HG02870 (cell line): ENCODE measurements at regions not wholly inside any gene's neighbourhood (a gene's known extent, or its start where the extent isn't known, plus 50 kb on each side); places are given as distances from the start of the nearest gene placed in this dataset.
"Not testable (repeated sequence)": the region's sequence is repeated elsewhere in the genome, so short reads cannot be mapped to it uniquely, and the experiment has no call there.

Source experiments
- ATAC-seq: cut with Tn5 transposase; IDR thresholded peaks from one replicate; pipeline ENCODE4 v1.9.1; 2021; ENCODE audit warnings: mild to moderate bottlenecking, moderate library complexity; ENCODE audit not compliant: unreplicated experiment

GRCh38 chr6:167559675-167560479 lies 235.0 kb downstream of the TTLL2 start:
- ATAC-seq, result no peak

DNA sequence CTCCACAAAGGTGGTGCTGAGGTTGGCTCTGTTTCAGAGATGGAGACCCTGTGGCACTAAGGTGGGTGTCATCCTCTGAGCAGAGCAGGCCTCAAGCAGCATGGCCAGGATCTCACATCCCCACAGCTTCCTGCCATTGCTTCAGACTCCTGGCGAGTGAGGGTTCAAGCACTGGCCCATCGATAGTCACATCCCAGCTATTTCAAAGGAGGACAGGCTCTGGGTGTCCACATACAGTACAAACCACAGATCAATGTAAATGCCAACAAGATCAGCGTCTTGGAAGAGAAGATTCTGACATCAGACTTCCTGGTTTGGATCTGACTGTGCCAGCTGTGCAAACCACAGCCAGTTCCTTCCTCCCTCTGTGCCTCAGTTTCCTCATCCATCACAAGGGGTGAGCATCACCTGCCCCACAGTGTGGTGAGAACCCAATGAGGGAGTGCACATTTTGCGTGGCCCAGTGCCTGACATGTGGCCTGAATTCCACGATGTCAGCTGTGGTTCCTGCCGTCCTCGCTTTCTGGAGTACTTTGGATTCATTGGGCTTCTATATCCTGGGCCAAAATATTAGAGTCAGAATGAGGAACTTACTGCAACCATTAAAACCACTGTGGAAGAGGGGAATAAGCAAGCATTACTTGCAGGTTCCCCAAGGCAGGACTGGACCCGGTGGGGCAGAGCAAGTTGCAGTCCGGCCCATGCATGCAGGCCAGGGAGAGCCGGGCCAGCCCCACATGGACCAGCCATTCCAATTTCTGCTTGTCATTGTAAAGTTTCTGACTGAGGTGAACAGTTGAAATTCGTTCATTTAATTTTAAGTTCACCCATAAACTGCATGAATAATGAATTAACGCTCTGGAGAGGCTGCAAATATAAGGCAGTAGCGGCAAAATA lies 236.0 kb downstream of the TTLL2 start:
- no peak for ATAC-seq

- ATAC-seq, result not testable (repeated sequence)
Observed at GRCh38 chr6:167562862-167563261, 238.0 kb downstream of the TTLL2 start.

GRCh38 chr6:167564416-167565250 lies 239.7 kb downstream of the TTLL2 start:
- no peak for ATAC-seq

- ATAC-seq, result no peak
Observed at GRCh38 chr6:167565388-167565787, 240.5 kb downstream of the TTLL2 start.

DNA sequence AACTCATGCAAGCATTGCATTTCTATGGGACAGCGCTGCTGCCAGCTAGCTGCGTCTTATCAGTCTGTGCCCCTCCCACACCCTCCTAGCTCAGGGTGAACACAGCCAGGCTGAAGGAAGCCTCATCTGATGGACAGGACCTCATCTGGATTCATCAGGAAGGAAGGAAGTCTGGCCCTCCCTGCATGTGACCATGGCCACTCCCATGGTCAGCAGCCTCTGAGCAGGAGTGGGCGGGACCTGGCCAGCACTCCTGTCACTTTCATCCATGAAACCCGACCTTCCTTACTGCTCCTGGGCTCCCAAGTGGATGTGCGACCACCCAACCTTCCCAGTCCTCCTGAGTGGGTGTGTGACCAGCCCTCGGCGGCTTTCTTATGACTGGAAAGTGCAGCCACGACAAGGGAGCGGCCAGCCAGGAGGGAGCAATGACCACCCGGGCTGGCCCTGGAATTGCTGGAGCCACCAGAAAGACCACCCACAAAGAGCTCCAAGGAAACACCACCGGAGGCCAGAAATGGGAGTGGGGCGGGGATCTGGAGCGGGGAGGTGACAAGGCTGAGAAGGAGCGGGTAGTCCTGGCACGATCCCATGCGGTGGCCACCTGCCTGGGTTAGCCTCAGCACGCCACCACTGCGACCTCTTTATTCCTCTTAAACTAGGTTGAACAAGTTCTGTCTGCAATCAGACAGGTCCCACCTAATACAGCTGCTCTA lies 241.2 kb downstream of the TTLL2 start:
- no peak for ATAC-seq

GRCh38 chr6:167566711-167567141 lies 241.8 kb downstream of the TTLL2 start:
- no peak for ATAC-seq

- no peak for ATAC-seq
Observed at GRCh38 chr6:167567142-167568033, 242.5 kb downstream of the TTLL2 start.

DNA sequence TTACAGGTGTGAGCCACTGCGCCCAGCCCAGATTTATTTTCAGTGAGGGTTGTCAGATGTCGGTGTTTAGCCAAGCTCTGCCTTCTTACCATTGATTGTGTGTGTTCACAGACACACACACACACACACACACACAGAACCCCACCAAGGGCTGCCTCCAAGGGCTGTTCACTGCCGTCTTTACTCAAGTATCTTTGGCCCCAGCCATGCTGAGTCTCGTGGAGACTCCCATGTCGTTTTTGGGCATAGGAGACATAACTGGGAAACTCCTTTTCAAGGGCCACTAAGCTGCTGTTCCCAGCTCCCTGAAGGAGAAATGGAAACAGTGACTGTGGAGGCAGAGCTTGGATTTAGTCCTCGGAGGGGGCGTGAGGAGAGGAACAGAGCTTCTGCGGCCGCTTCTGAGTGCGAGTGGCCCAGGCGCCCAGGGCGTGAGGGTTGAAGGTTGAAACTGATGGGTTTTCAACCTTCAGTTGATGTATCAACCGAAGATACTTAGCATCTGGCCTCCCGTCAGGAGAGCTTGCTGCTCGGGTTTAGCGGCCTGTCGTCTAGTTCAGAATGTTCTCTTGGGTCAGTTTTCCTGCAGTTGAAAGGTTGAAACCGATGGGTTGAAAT lies 243.6 kb downstream of the TTLL2 start:
- ATAC-seq, result no peak

GRCh38 chr6:167569041-167569805 lies 244.3 kb downstream of the TTLL2 start:
- ATAC-seq, result no peak

DNA sequence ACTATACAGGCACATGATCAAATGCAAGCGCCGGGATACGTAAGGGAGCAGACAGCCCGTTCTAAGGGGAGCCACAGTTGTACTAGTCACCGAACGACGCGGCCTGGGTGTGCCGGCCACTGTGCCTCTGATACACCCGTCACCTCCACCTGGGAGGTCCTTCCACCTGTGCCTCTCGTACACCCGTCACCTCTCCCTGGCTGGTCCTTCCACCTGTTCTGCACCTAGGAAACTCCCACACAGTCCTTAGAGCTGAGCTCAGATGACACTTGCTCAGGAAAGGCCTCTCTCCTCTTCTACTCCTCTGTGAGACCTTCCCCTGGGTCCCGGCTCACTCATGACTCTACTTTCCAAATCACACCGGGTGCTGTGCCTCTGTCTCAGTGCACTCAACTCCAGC lies 245.0 kb downstream of the TTLL2 start:
- ATAC-seq, result no peak

- ATAC-seq, result no peak
Observed at GRCh38 chr6:167570460-167571400, 245.8 kb downstream of the TTLL2 start.

DNA sequence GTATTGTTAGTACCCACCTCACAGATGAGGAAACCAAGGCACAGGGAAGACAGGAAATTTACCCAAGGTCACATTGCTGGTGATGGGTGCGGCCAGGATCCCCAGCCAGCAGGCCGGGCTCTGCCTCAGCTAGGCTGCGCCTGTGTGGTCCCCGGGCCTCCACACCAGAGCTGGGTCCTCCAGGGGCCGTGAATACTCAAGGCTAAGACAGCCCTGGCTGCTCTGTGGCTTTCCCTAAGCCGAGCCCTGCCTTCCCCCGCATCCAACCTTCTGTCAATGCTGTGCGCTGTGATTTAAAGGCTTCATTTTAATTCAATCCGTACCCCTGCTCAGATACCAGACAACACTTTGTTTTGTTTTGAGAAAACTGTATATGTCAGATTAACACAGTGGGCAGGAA lies 246.7 kb downstream of the TTLL2 start:
- ATAC-seq, result no peak

GRCh38 chr6:167572106-167572505 lies 247.2 kb downstream of the TTLL2 start:
- no peak for ATAC-seq

GRCh38 chr6:167572841-167573271 lies 248.0 kb downstream of the TTLL2 start:
- no peak for ATAC-seq

- ATAC-seq, result no peak
Observed at GRCh38 chr6:167573461-167574215, 248.8 kb downstream of the TTLL2 start.
